ENCODE measurements at regions not wholly inside any gene's neighbourhood (a gene's known extent, or its start where the extent isn't known, plus 50 kb on each side); places are given as distances from the start of the nearest gene placed in this dataset.

DNA sequence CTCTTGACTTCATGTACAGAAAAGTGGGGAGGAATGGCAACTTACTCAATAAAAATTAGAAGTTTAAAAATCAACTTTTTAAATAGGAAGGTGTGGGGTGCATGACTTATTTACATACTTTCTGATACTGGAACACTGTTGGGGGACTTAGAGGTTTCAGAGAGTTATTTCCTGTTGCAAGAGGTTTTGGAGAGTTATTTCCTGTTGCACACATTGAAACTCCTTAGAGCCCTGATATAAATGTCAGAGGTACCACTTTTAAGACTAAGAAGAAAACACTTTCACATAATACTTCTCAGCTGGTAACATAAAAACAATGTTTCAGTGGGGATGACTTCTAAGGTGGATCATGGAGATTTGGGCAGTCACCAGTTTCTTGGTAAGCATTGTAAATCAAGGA is 579.9 kb downstream of the MMUT start:
- TF ChIP-seq, protein P1, sequence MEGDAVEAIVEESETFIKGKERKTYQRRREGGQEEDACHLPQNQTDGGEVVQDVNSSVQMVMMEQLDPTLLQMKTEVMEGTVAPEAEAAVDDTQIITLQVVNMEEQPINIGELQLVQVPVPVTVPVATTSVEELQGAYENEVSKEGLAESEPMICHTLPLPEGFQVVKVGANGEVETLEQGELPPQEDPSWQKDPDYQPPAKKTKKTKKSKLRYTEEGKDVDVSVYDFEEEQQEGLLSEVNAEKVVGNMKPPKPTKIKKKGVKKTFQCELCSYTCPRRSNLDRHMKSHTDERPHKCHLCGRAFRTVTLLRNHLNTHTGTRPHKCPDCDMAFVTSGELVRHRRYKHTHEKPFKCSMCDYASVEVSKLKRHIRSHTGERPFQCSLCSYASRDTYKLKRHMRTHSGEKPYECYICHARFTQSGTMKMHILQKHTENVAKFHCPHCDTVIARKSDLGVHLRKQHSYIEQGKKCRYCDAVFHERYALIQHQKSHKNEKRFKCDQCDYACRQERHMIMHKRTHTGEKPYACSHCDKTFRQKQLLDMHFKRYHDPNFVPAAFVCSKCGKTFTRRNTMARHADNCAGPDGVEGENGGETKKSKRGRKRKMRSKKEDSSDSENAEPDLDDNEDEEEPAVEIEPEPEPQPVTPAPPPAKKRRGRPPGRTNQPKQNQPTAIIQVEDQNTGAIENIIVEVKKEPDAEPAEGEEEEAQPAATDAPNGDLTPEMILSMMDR (IDR thresholded peaks at IDR 0.05), result no peak
- TF ChIP-seq POLR2A (IDR thresholded peaks at IDR 0.05) (no peak), EP300 (IDR thresholded peaks at IDR 0.05) (no peak)
